Tibial artery (tissue), 4 donors: ENCODE measurements at regions not wholly inside any gene's neighbourhood (a gene's known extent, or its start where the extent isn't known, plus 50 kb on each side); places are given as distances from the start of the nearest gene placed in this dataset.

ENCODE experiments used
- DNase-seq, 2 donors: peaks; one replicate each; pipeline ENCODE4 v3.0.0-alpha.2; 2019
- H3K27ac ChIP-seq, 2 donors: fragments of 200-600 bp; sonication (generic) in 1 of 2; 1 replicate in 1 of 2; 2 replicates in 1 of 2; pipeline ENCODE4 v1.5.1; 2018 to 2019; ENCODE audit warnings: mild to moderate bottlenecking in 1 of 2
- H3K27me3 ChIP-seq, 2 donors: fragments of 200-600 bp; sonication (generic) in 1 of 2; one replicate each; pipeline versions ENCODE4 v1.5.1 to v1.6.0; 2016 to 2019
- H3K36me3 ChIP-seq, 3 donors: fragments of 200-600 bp; sonication (generic) in 2 of 3; one replicate each; pipeline ENCODE4 v1.5.1; 2016 to 2019; ENCODE audit warnings: mild to moderate bottlenecking in 2 of 3
- H3K4me1 ChIP-seq, 4 donors: fragments of 200-600 bp; sonication (generic) in 2 of 4; 1 replicate in 3 of 4; 2 replicates in 1 of 4; pipeline ENCODE4 v1.5.1; 2016 to 2019
- H3K4me3 ChIP-seq, 2 donors: fragments of 200-600 bp; sonication (generic) in 1 of 2; 1 replicate in 1 of 2; 2 replicates in 1 of 2; pipeline ENCODE4 v1.5.1; 2018 to 2019; ENCODE audit warnings: mild to moderate bottlenecking in 2 of 2
- H3K9me3 ChIP-seq, 3 donors: fragments of 200-600 bp; sonication (generic) in 1 of 3; one replicate each; pipeline ENCODE4 v1.5.1; 2016 to 2019
- CTCF ChIP-seq, 2 experiments: fragments of 200-600 bp in 1 of 2; fragments of 450-650 bp in 1 of 2; IDR thresholded peaks; one replicate each; pipeline ENCODE4 v1.5.1; 2017 to 2019; ENCODE audit warnings: antibody characterized with exemption in 2 of 2, mild to moderate bottlenecking in 1 of 2, moderate library complexity in 1 of 2
- intact Hi-C: fragments of 100-400 bp; cut with DNase I; formaldehyde crosslinking; loops from one replicate; pipeline ENCODE4 v1.15.0; 2023; ENCODE audit warnings: low total_unique reads

GRCh38 chr9:113775749-113776148, 100.4 kb upstream of the ZNF618 start:
- Histone ChIP-seq H3K27me3 (no peaks in the 10 kb centered on the region), H3K27ac (no peak overlapping the region), H3K9me3 (no peaks in the 10 kb centered on the region), H3K4me1 (peaks cover 0 to 26% (median 20%) of the 10 kb centered on the region in 4 donors), H3K4me3 (no peak overlapping the region), H3K36me3 (no peaks in the 10 kb centered on the region)
- no peak for TF ChIP-seq CTCF (IDR thresholded peaks at IDR 0.05)
- no peak for DNase-seq
- intact Hi-C loops, result no loop called here

GRCh38 chr9:113776194-113776593, 99.9 kb upstream of the ZNF618 start:
- Histone ChIP-seq H3K4me3 (no peak overlapping the region), H3K27me3 (no peaks in the 10 kb centered on the region), H3K9me3 (no peaks in the 10 kb centered on the region), H3K4me1 (peaks cover 0 to 22% (median 15%) of the 10 kb centered on the region in 4 donors), H3K36me3 (no peaks in the 10 kb centered on the region), H3K27ac (no peak overlapping the region)
- no peak for DNase-seq
- no peak for TF ChIP-seq CTCF (IDR thresholded peaks at IDR 0.05)
- intact Hi-C loops, result no loop called here

GRCh38 chr9:113781381-113781780, 94.7 kb upstream of the ZNF618 start:
- intact Hi-C loops, result no loop called here
- no peaks in the 10 kb centered on the region for H3K36me3 ChIP-seq
- DNase-seq, result no peak

GRCh38 chr9:113781896-113782295, 94.2 kb upstream of the ZNF618 start:
- Histone ChIP-seq H3K4me3 (no peak overlapping the region), H3K27me3 (no peaks in the 10 kb centered on the region), H3K9me3 (no peaks in the 10 kb centered on the region), H3K27ac (no peak overlapping the region), H3K4me1 (peaks cover 0 to 8% (median 5%) of the 10 kb centered on the region in 4 donors), H3K36me3 (no peaks in the 10 kb centered on the region)
- intact Hi-C loops, result no loop called here
- no peak for DNase-seq
- TF ChIP-seq CTCF (IDR thresholded peaks at IDR 0.05), result no peak

More at GRCh38 chr9:113781381-113781780, 94.7 kb upstream of the ZNF618 start:
- no peak for TF ChIP-seq CTCF (IDR thresholded peaks at IDR 0.05)
- Histone ChIP-seq H3K9me3 (no peaks in the 10 kb centered on the region), H3K27me3 (no peaks in the 10 kb centered on the region), H3K4me3 (no peak overlapping the region), H3K27ac (no peak overlapping the region), H3K4me1 (peaks cover 0 to 8% (median 5%) of the 10 kb centered on the region in 4 donors)

GRCh38 chr9:113783475-113783874, 92.6 kb upstream of the ZNF618 start:
- Histone ChIP-seq H3K36me3 (no peaks in the 10 kb centered on the region), H3K4me1 (peaks cover 0 to 8% (median 5%) of the 10 kb centered on the region in 4 donors), H3K27me3 (no peaks in the 10 kb centered on the region), H3K9me3 (no peaks in the 10 kb centered on the region), H3K27ac (no peak overlapping the region), H3K4me3 (no peak overlapping the region)
- intact Hi-C loops, result no loop called here
- no peak for TF ChIP-seq CTCF (IDR thresholded peaks at IDR 0.05)
- no peak for DNase-seq

- Histone ChIP-seq H3K27me3 (no peaks in the 10 kb centered on the region), H3K36me3 (no peaks in the 10 kb centered on the region), H3K4me1 (peaks cover 0 to 8% (median 5%) of the 10 kb centered on the region in 4 donors), H3K9me3 (no peaks in the 10 kb centered on the region), H3K27ac (no peak overlapping the region), H3K4me3 (no peak overlapping the region)
- DNase-seq, result no peak
- intact Hi-C loops, result no loop called here
- no peak for TF ChIP-seq CTCF (IDR thresholded peaks at IDR 0.05)
Observed at GRCh38 chr9:113785334-113785733, 90.8 kb upstream of the ZNF618 start.
